HFFc6 (cell line): ENCODE measurements at regions not wholly inside any gene's neighbourhood (a gene's known extent, or its start where the extent isn't known, plus 50 kb on each side); places are given as distances from the start of the nearest gene placed in this dataset.

Source experiments
- DNase-seq: peaks from one replicate; pipeline ENCODE4 v3.0.0-alpha.2; 2018
- H3K27ac Mint-ChIP-seq: 2 replicates; pipeline ENCODE4 v1.8.0; 2020; ENCODE audit warnings: mild to moderate bottlenecking, mixed read lengths
- H3K27me3 Mint-ChIP-seq: 2 replicates; pipeline ENCODE4 v1.8.0; 2021; ENCODE audit warnings: mild to moderate bottlenecking, moderate library complexity, mixed read lengths; ENCODE audit not compliant: insufficient read depth
- H3K36me3 Mint-ChIP-seq: 2 replicates; pipeline ENCODE4 v1.8.0; 2021; ENCODE audit warnings: low read depth, mixed read lengths
- H3K4me1 Mint-ChIP-seq: 2 replicates; pipeline ENCODE4 v1.8.0; 2020; ENCODE audit warnings: low read depth, mixed read lengths
- H3K4me3 Mint-ChIP-seq: 2 replicates; pipeline ENCODE4 v1.8.0; 2020; ENCODE audit warnings: mild to moderate bottlenecking, moderate library complexity, mixed read lengths
- H3K9me3 Mint-ChIP-seq: 2 replicates; pipeline ENCODE4 v1.8.0; 2020; ENCODE audit warnings: mild to moderate bottlenecking, mixed read lengths
- CTCF ChIP-seq: fragments of 200-600 bp; sonication (generic); IDR thresholded peaks from 2 replicates; pipeline ENCODE4 v1.5.0; 2021; ENCODE audit warnings: antibody characterized with exemption, mild to moderate bottlenecking

DNA sequence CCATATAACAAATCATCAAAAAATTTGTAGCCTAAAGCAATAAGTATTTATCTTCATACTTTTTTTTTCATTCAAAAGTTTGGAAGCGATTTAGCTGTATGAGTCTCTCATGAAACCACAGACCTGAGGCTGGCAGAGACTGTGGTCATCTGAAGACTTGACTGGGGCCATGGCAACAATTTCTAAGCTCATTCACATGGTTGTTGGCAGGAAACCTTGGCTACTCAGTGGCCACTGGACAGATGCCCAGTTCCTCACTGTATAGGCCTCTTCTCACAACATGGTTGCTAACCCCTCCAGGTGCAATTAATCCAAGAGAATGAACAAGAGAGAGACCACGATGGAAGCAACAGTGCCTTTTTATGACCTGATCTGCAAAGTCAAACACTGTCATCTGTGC lies 235.9 kb downstream of the BTBD3 start:
- Mint-ChIP-seq H3K27me3 (no peaks in the 10 kb centered on the region), H3K4me1 (no peaks in the 10 kb centered on the region), H3K4me3 (no peak overlapping the region), H3K36me3 (no peaks in the 10 kb centered on the region), H3K27ac (no peak overlapping the region), H3K9me3 (peaks cover 17% of the 10 kb centered on the region)
- no peak for TF ChIP-seq CTCF
- DNase-seq: no peak

- H3K36me3 Mint-ChIP-seq: no peaks in the 10 kb centered on the region
- TF ChIP-seq CTCF: no peak
- H3K27me3 Mint-ChIP-seq: peaks cover 2% of the 10 kb centered on the region; the same call in 1 of the 2 replicates
- no peak overlapping the region for H3K27ac Mint-ChIP-seq
- no peaks in the 10 kb centered on the region for H3K4me1 Mint-ChIP-seq
- H3K9me3 Mint-ChIP-seq: peaks cover 31% of the 10 kb centered on the region
- no peak overlapping the region for H3K4me3 Mint-ChIP-seq
- DNase-seq: no peak
Measured at GRCh38 chr20:12156252-12156651, 238.6 kb downstream of the BTBD3 start.

DNA sequence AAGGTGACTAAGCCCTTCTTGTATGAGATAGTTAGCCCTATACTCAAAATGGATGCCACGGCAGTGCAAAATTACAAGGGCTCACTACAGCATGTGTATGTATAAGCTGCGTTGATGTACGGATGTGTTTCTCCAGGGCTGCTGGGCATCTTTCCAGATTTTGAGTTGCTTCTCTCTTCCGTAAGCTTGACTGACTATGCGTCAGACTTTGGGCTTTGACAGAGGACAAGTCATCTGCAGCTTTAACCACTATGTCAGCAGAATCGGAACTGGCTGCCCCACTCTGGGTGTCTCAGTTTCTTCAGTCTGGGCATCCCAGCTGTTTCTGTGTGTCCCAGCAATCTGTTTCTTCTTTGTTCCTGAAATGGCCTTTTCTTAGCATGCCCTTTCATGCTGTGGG lies 241.6 kb downstream of the BTBD3 start:
- DNase-seq: no peak
- H3K9me3 Mint-ChIP-seq: peaks cover 38% of the 10 kb centered on the region
- no peak overlapping the region for H3K27ac Mint-ChIP-seq
- H3K4me1 Mint-ChIP-seq: no peaks in the 10 kb centered on the region
- no peak overlapping the region for H3K4me3 Mint-ChIP-seq
- H3K27me3 Mint-ChIP-seq: peaks cover 2% of the 10 kb centered on the region; the same call in 1 of the 2 replicates
- H3K36me3 Mint-ChIP-seq: no peaks in the 10 kb centered on the region
- no peak for TF ChIP-seq CTCF

GRCh38 chr20:12161734-12162133 lies 244.0 kb downstream of the BTBD3 start:
- Mint-ChIP-seq H3K27me3 (peaks cover 2% of the 10 kb centered on the region; the same call in 1 of the 2 replicates), H3K27ac (no peak overlapping the region), H3K36me3 (no peaks in the 10 kb centered on the region), H3K4me3 (no peak overlapping the region), H3K9me3 (peaks cover 40% of the 10 kb centered on the region), H3K4me1 (no peaks in the 10 kb centered on the region)
- no peak for DNase-seq
- TF ChIP-seq CTCF: no peak

- no peak for TF ChIP-seq CTCF
- Mint-ChIP-seq H3K36me3 (no peaks in the 10 kb centered on the region), H3K27ac (no peak overlapping the region), H3K9me3 (peaks cover 41% of the 10 kb centered on the region), H3K4me1 (no peaks in the 10 kb centered on the region), H3K27me3 (no peaks in the 10 kb centered on the region), H3K4me3 (no peak overlapping the region)
- peak; percentile 21 for DNase-seq
Measured at GRCh38 chr20:12166053-12166717, 248.5 kb downstream of the BTBD3 start.

DNA sequence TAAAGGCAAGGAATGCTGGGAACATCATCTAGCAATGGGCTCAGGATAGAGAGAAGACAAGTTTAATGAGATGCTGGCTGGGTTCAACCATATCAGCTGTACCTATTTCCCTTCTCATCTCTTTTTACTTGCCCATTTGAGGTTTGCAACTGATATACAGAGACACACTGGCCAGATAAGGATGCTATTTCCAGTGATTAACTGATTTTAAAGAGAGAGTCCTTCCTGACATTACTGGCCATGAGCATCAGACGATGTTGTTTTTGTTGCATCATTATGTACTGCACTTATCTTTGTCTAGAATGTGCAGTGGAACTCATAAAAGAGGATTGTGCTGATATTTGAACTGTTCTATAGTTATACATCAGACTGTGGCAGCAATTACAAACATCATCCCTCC lies 252.7 kb downstream of the BTBD3 start:
- H3K27me3 Mint-ChIP-seq: no peaks in the 10 kb centered on the region
- no peak for DNase-seq

More for the DNA sequence above, 252.7 kb downstream of the BTBD3 start:
- no peak for TF ChIP-seq CTCF
- no peak overlapping the region for H3K27ac Mint-ChIP-seq
- H3K4me1 Mint-ChIP-seq: no peaks in the 10 kb centered on the region
- H3K36me3 Mint-ChIP-seq: no peaks in the 10 kb centered on the region
- H3K4me3 Mint-ChIP-seq: no peak overlapping the region
- H3K9me3 Mint-ChIP-seq: peaks cover 55% of the 10 kb centered on the region
